ENCODE measurements at regions not wholly inside any gene's neighbourhood (a gene's known extent, or its start where the extent isn't known, plus 50 kb on each side); places are given as distances from the start of the nearest gene placed in this dataset.

- TF ChIP-seq CTCF (conservative IDR thresholded peaks at IDR 0.05 in 1 of 2, IDR thresholded peaks at IDR 0.05 in 1 of 2; ENCODE audit: low read depth in 1 of 2, low read length in 2 of 2) (no peak), EZH2 (IDR thresholded peaks at IDR 0.05; ENCODE audit: low read length, missing control alignments) (no peak)
These were observed 1072.0 kb upstream of the INTU start for GRCh38 chr4:126560794-126561193.

Measured in fibroblast of lung (primary cell).